NCI-H2196 (cell line): ENCODE measurements at regions not wholly inside any gene's neighbourhood (a gene's known extent, or its start where the extent isn't known, plus 50 kb on each side); places are given as distances from the start of the nearest gene placed in this dataset.

ENCODE experiments used
- DNase-seq: peaks from one replicate; lab custom pipeline; 2025; ENCODE audit not compliant: unreplicated experiment; lab: John Stamatoyannopoulos, UW

GRCh38 chr16:13393816-13394215 is 492.4 kb downstream of the SHISA9 start:
- DNase-seq = no peak

- no peak for DNase-seq
These were observed 493.1 kb downstream of the SHISA9 start for GRCh38 chr16:13394488-13394887.

GRCh38 chr16:13397126-13397525 is 495.7 kb downstream of the SHISA9 start:
- no peak for DNase-seq

GRCh38 chr16:13401641-13402040 is 500.2 kb downstream of the SHISA9 start:
- DNase-seq = no peak

GRCh38 chr16:13402601-13403000 is 501.2 kb downstream of the SHISA9 start:
- no peak for DNase-seq

GRCh38 chr16:13403326-13403725 is 501.9 kb downstream of the SHISA9 start:
- no peak for DNase-seq

GRCh38 chr16:13414154-13414553 is 505.8 kb upstream of the ERCC4 start:
- no peak for DNase-seq

GRCh38 chr16:13419589-13419988 is 500.4 kb upstream of the ERCC4 start:
- no peak for DNase-seq

GRCh38 chr16:13421726-13422125 is 498.2 kb upstream of the ERCC4 start:
- no peak for DNase-seq

GRCh38 chr16:13425836-13426235 is 494.1 kb upstream of the ERCC4 start:
- no peak for DNase-seq

GRCh38 chr16:13426269-13426668 is 493.7 kb upstream of the ERCC4 start:
- no peak for DNase-seq

- DNase-seq = no peak
These were observed 493.2 kb upstream of the ERCC4 start for GRCh38 chr16:13426736-13427135.

- DNase-seq = peak; percentile 44
These were observed 492.0 kb upstream of the ERCC4 start for GRCh38 chr16:13427943-13428342.

GRCh38 chr16:13429416-13429815 is 490.5 kb upstream of the ERCC4 start:
- no peak for DNase-seq

- DNase-seq = no peak
These were observed 484.5 kb upstream of the ERCC4 start for GRCh38 chr16:13435415-13435814.

GRCh38 chr16:13435873-13436474 is 484.0 kb upstream of the ERCC4 start:
- no peak for DNase-seq

- DNase-seq = no peak
These were observed 483.1 kb upstream of the ERCC4 start for GRCh38 chr16:13436641-13437412.

- DNase-seq = no peak
These were observed 482.6 kb upstream of the ERCC4 start for GRCh38 chr16:13437413-13437795.

- DNase-seq = no peak
These were observed 481.9 kb upstream of the ERCC4 start for GRCh38 chr16:13438064-13438463.

GRCh38 chr16:13439766-13440165 is 480.2 kb upstream of the ERCC4 start:
- DNase-seq = no peak

- DNase-seq = no peak
These were observed 478.3 kb upstream of the ERCC4 start for GRCh38 chr16:13441675-13442074.

- DNase-seq = no peak
These were observed 471.6 kb upstream of the ERCC4 start for GRCh38 chr16:13448346-13448745.

- DNase-seq = peak; percentile 72
These were observed 466.6 kb upstream of the ERCC4 start for GRCh38 chr16:13453325-13453724.
